ENCODE measurements at regions not wholly inside any gene's neighbourhood (a gene's known extent, or its start where the extent isn't known, plus 50 kb on each side); places are given as distances from the start of the nearest gene placed in this dataset.
"Not testable (repeated sequence)": the region's sequence is repeated elsewhere in the genome, so short reads cannot be mapped to it uniquely, and the experiment has no call there.

DNA sequence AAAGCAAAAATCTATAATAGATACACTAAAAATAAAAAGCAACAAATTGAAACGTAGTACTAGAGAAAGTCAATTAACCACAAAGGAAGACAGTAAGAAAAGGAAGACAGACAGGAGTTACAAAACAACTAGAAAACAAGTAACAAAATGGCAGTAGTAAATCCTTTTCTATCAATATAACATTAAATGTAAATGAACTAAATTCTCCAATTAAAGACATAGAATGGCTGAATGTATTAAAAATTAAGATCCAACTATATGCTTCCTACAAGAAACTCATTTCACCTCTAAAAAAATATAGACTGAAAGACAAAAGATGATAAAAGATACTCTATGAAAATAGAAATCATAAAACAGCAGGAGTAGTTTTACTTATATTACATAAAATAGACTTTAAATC is 79.1 kb downstream of the CTH start:
- no peaks in the 10 kb centered on the region for H3K9me3 ChIP-seq (ENCODE audit: control insufficient read depth in 2 of 2, insufficient read depth in 1 of 2, low read length in 1 of 2)
- no peaks in the 10 kb centered on the region for H3K4me1 ChIP-seq (ENCODE audit: control insufficient read depth in 2 of 2, insufficient read depth in 2 of 2, low read length in 2 of 2)
- no peak overlapping the region for H3K27ac ChIP-seq (ENCODE audit: low read depth in 1 of 2, low read length in 1 of 2)
- no peaks in the 10 kb centered on the region for H3K36me3 ChIP-seq (ENCODE audit: control insufficient read depth in 2 of 2, insufficient read depth in 2 of 2, low read length in 1 of 2)
- H3K4me3 ChIP-seq (ENCODE audit: low read length in 2 of 2) = no peak overlapping the region
- no peak for DNase-seq (ENCODE audit: low read depth in 6 of 9, low spot score in 9 of 9)
- 90% methylated on average over 1 of the region's 1 CpG for WGBS
- H3K27me3 ChIP-seq (ENCODE audit: control insufficient read depth in 2 of 2, insufficient read depth in 1 of 2, low read length in 1 of 2) = no peaks in the 10 kb centered on the region

DNA sequence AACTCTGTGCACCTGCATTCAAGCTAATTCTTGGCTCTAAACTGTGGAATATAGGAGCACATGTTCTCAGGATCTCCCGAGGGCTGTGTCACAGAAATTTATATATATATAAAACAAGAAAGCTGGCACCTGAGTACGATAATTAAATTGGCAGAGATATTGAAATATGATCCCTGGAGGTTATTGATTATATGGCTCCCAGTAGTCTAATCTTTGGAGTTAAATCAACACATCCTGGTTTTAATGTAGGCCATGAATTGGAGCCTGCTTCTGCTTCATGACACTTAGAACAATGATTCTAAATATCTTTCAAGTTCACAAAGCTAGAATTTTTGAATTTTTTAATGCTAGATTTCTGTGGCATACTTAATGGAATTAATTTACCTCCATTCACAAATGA is 84.3 kb downstream of the CTH start:
- Histone ChIP-seq H3K36me3 (ENCODE audit: control insufficient read depth in 2 of 2, insufficient read depth in 2 of 2, low read length in 1 of 2) (no peaks in the 10 kb centered on the region), H3K27me3 (ENCODE audit: control insufficient read depth in 2 of 2, insufficient read depth in 1 of 2, low read length in 1 of 2) (no peaks in the 10 kb centered on the region), H3K4me1 (ENCODE audit: control insufficient read depth in 2 of 2, insufficient read depth in 2 of 2, low read length in 2 of 2) (no peaks in the 10 kb centered on the region), H3K9me3 (ENCODE audit: control insufficient read depth in 2 of 2, insufficient read depth in 1 of 2, low read length in 1 of 2) (no peaks in the 10 kb centered on the region), H3K27ac (ENCODE audit: low read depth in 1 of 2, low read length in 1 of 2) (no peak overlapping the region), H3K4me3 (ENCODE audit: low read length in 2 of 2) (no peak overlapping the region)
- no peak for DNase-seq (ENCODE audit: low read depth in 6 of 9, low spot score in 9 of 9)
- WGBS = 94% methylated on average over 2 of the region's 2 CpGs

DNA sequence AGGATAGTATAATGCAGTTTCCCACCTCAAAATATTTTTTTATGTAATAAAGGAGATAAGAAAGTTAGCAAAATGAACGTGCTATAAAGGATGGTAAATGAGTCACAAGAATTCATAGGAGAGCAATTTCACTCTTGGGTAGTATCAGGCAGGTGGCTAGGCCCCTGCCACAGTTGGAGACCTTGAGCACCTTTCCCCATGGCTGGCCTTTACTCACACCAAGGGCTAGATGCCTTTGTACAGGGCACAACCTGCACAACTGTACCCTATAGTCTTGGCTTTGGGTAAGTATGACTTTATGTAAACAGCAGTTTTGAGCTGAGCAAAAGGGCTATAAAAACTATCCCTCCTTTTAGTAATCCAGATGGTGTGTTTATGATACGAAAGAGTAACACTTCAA is 85.1 kb downstream of the CTH start:
- Histone ChIP-seq H3K4me3 (ENCODE audit: low read length in 2 of 2) (no peak overlapping the region), H3K27me3 (ENCODE audit: control insufficient read depth in 2 of 2, insufficient read depth in 1 of 2, low read length in 1 of 2) (no peaks in the 10 kb centered on the region), H3K4me1 (ENCODE audit: control insufficient read depth in 2 of 2, insufficient read depth in 2 of 2, low read length in 2 of 2) (no peaks in the 10 kb centered on the region), H3K36me3 (ENCODE audit: control insufficient read depth in 2 of 2, insufficient read depth in 2 of 2, low read length in 1 of 2) (no peaks in the 10 kb centered on the region), H3K9me3 (ENCODE audit: control insufficient read depth in 2 of 2, insufficient read depth in 1 of 2, low read length in 1 of 2) (no peaks in the 10 kb centered on the region), H3K27ac (ENCODE audit: low read depth in 1 of 2, low read length in 1 of 2) (no peak overlapping the region)
- DNase-seq (ENCODE audit: low read depth in 6 of 9, low spot score in 9 of 9) = no peak
- WGBS = 94% methylated on average over 2 of the region's 2 CpGs

DNA sequence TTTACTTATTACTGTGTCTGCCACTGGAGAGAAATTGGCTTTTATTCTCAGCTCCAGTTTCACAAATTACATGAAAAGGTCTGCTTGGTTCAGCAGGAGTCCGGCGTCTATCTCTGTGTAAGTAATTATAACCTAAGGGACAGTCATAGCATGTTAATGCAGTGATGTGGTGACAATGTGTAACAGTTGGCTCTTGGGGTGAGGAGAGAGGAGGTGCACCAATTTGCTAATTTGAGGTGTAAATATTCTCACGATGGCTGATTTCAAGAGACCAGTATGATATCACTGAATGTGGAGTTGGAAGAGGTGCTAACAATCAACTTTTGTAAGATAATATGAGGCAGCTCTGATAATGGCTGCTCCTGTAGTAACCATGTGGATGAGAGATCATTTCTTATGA is 86.1 kb downstream of the CTH start:
- DNase-seq (ENCODE audit: low read depth in 6 of 9, low spot score in 9 of 9) = no peak
- Histone ChIP-seq H3K27ac (ENCODE audit: low read depth in 1 of 2, low read length in 1 of 2) (no peak overlapping the region), H3K36me3 (ENCODE audit: control insufficient read depth in 2 of 2, insufficient read depth in 2 of 2, low read length in 1 of 2) (no peaks in the 10 kb centered on the region), H3K4me3 (ENCODE audit: low read length in 2 of 2) (no peak overlapping the region), H3K4me1 (ENCODE audit: control insufficient read depth in 2 of 2, insufficient read depth in 2 of 2, low read length in 2 of 2) (no peaks in the 10 kb centered on the region), H3K9me3 (ENCODE audit: control insufficient read depth in 2 of 2, insufficient read depth in 1 of 2, low read length in 1 of 2) (no peaks in the 10 kb centered on the region), H3K27me3 (ENCODE audit: control insufficient read depth in 2 of 2, insufficient read depth in 1 of 2, low read length in 1 of 2) (no peaks in the 10 kb centered on the region)
- 94% methylated on average over 3 of the region's 3 CpGs for WGBS

DNA sequence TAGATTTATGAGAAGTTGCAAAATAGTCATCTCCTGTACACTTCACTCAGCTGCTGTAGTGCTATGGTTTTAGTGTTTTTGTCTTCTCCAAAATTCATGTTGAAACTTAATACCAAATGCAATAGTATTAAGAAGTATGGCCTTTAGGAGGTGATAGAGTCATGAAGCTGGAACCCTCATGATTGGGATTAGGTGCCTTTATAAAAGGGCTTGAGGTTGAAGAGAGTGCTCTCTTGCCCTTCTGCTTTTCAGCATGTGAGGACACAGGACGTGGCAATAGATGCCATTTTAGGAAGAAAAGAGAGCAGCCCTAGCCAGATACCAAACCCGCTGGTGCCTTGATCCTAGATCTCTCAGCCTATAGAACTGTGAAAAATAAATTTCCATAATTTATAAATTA is 87.6 kb downstream of the CTH start:
- H3K27ac ChIP-seq (ENCODE audit: low read depth in 1 of 2, low read length in 1 of 2) = no peak overlapping the region
- H3K9me3 ChIP-seq (ENCODE audit: control insufficient read depth in 2 of 2, insufficient read depth in 1 of 2, low read length in 1 of 2) = no peaks in the 10 kb centered on the region
- H3K36me3 ChIP-seq (ENCODE audit: control insufficient read depth in 2 of 2, insufficient read depth in 2 of 2, low read length in 1 of 2) = no peaks in the 10 kb centered on the region
- no peak for DNase-seq (ENCODE audit: low read depth in 6 of 9, low spot score in 9 of 9)
- H3K27me3 ChIP-seq (ENCODE audit: control insufficient read depth in 2 of 2, insufficient read depth in 1 of 2, low read length in 1 of 2) = no peaks in the 10 kb centered on the region
- H3K4me1 ChIP-seq (ENCODE audit: control insufficient read depth in 2 of 2, insufficient read depth in 2 of 2, low read length in 2 of 2) = no peaks in the 10 kb centered on the region
- 32% methylated on average over 2 of the region's 2 CpGs for WGBS
- no peak overlapping the region for H3K4me3 ChIP-seq (ENCODE audit: low read length in 2 of 2)

DNA sequence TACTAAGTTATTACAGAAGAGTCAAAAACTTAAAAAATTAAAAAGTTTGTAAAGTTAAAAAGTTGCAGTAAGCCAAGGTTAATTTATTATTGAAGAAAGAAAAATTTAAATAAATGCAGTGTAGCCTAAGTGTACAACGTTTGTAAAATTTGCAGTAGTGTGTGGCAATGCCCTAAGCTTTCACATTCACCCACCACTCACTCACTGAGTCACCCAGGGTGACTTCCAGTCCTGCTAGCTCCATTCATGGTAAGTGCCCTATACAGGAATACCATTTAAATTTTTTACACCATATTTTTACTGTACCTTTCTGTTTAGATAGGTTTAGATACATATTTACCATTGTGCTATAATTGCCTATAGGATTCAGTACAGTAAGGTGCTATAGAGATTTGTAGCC is 88.6 kb downstream of the CTH start:
- WGBS = 90% methylated on average over 1 of the region's 1 CpG
- Histone ChIP-seq H3K9me3 (ENCODE audit: control insufficient read depth in 2 of 2, insufficient read depth in 1 of 2, low read length in 1 of 2) (no peaks in the 10 kb centered on the region), H3K4me1 (ENCODE audit: control insufficient read depth in 2 of 2, insufficient read depth in 2 of 2, low read length in 2 of 2) (no peaks in the 10 kb centered on the region)

DNA sequence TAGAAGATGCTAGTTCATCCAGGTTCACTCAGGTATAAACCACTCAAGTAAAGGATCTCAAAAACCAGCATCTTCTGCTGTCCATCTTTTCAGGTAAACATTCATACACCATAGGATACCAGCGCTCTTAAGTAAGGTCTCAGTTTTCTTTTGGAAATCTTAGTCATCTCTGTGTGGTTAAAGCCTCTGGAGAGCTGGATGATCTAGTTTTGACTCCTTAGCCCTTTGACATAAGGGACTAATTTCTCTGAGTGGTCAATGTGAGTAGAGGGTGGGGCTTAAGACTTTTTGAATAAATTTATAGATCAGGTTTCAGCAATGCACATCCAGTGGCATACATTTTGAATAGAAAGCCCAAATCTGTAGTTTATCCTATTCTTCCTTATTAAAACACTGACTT is 92.3 kb downstream of the CTH start:
- no peak overlapping the region for H3K4me3 ChIP-seq (ENCODE audit: low read length in 2 of 2)
- 98% methylated on average over 1 of the region's 1 CpG for WGBS
- H3K36me3 ChIP-seq (ENCODE audit: control insufficient read depth in 2 of 2, insufficient read depth in 2 of 2, low read length in 1 of 2) = no peaks in the 10 kb centered on the region
- H3K4me1 ChIP-seq (ENCODE audit: control insufficient read depth in 2 of 2, insufficient read depth in 2 of 2, low read length in 2 of 2) = no peaks in the 10 kb centered on the region
- H3K27ac ChIP-seq (ENCODE audit: low read depth in 1 of 2, low read length in 1 of 2) = no peak overlapping the region
- no peak for DNase-seq (ENCODE audit: low read depth in 6 of 9, low spot score in 9 of 9)
- H3K9me3 ChIP-seq (ENCODE audit: control insufficient read depth in 2 of 2, insufficient read depth in 1 of 2, low read length in 1 of 2) = no peaks in the 10 kb centered on the region
- no peaks in the 10 kb centered on the region for H3K27me3 ChIP-seq (ENCODE audit: control insufficient read depth in 2 of 2, insufficient read depth in 1 of 2, low read length in 1 of 2)

More for the DNA sequence above, 88.6 kb downstream of the CTH start:
- no peaks in the 10 kb centered on the region for H3K36me3 ChIP-seq (ENCODE audit: control insufficient read depth in 2 of 2, insufficient read depth in 2 of 2, low read length in 1 of 2)
- H3K27ac ChIP-seq (ENCODE audit: low read depth in 1 of 2, low read length in 1 of 2) = no peak overlapping the region
- H3K4me3 ChIP-seq (ENCODE audit: low read length in 2 of 2) = no peak overlapping the region
- no peak for DNase-seq (ENCODE audit: low read depth in 6 of 9, low spot score in 9 of 9)
- H3K27me3 ChIP-seq (ENCODE audit: control insufficient read depth in 2 of 2, insufficient read depth in 1 of 2, low read length in 1 of 2) = no peaks in the 10 kb centered on the region

DNA sequence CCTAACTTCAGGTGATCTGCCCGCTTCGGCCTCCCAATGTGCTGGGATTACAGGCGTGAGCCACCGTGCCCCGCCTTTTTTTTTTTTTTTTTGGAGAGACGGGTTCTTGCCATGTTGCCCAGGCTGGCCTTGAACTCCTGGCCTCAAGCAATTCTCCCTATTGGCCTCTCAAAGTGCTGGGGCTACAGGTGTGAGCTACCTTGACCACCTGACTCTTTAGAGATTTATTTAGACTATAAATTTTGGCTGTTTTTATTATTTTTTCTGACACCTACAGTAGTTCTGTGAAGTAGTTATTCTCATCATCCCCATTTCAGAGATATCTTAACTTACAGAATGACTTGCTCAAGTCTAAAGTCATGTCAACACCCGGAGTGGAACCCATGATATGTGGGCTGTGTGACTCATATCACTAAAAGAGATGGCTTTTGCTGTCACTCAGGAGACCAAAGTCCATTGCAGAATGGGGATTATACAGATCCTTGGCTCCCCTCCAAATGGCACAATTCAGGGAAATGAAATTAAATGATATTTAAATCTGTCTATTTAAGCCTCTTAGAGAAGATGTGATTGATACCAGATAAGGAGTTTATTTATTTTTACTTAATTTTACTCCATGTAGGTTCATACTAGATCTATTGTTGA is 93.2 kb downstream of the CTH start:
- WGBS = 95% methylated on average over 7 of the region's 7 CpGs
- no peak overlapping the region for H3K27ac ChIP-seq (ENCODE audit: low read depth in 1 of 2, low read length in 1 of 2)
- no peaks in the 10 kb centered on the region for H3K36me3 ChIP-seq (ENCODE audit: control insufficient read depth in 2 of 2, insufficient read depth in 2 of 2, low read length in 1 of 2)
- H3K27me3 ChIP-seq (ENCODE audit: control insufficient read depth in 2 of 2, insufficient read depth in 1 of 2, low read length in 1 of 2) = no peaks in the 10 kb centered on the region
- no peak overlapping the region for H3K4me3 ChIP-seq (ENCODE audit: low read length in 2 of 2)
- no peak for DNase-seq (ENCODE audit: low read depth in 6 of 9, low spot score in 9 of 9)
- H3K4me1 ChIP-seq (ENCODE audit: control insufficient read depth in 2 of 2, insufficient read depth in 2 of 2, low read length in 2 of 2) = no peaks in the 10 kb centered on the region
- no peaks in the 10 kb centered on the region for H3K9me3 ChIP-seq (ENCODE audit: control insufficient read depth in 2 of 2, insufficient read depth in 1 of 2, low read length in 1 of 2)

DNA sequence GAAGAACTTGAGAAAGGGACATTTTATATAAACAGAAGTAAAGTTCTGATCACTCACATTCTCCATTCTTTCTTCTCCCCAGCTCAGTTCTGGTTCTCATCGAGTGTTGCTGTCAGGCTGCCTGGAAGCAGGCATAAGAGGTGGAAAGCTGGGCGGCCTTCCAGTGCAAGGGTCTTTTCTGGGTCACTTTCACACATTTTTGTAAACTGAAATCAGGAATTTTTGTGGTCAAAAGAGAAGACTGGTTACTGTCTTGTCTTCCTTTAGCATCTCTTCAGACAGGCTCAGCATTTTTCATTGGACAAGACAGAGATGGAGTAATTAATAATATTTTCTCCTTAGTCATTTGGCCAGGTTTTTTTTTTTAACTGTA is 93.7 kb downstream of the CTH start:
- DNase-seq (ENCODE audit: low read depth in 6 of 9, low spot score in 9 of 9) = no peak
- H3K27me3 ChIP-seq (ENCODE audit: control insufficient read depth in 2 of 2, insufficient read depth in 1 of 2, low read length in 1 of 2) = no peaks in the 10 kb centered on the region
- H3K27ac ChIP-seq (ENCODE audit: low read depth in 1 of 2, low read length in 1 of 2) = no peak overlapping the region
- WGBS = 94% methylated on average over 2 of the region's 2 CpGs
- no peaks in the 10 kb centered on the region for H3K4me1 ChIP-seq (ENCODE audit: control insufficient read depth in 2 of 2, insufficient read depth in 2 of 2, low read length in 2 of 2)
- H3K4me3 ChIP-seq (ENCODE audit: low read length in 2 of 2) = no peak overlapping the region
- H3K9me3 ChIP-seq (ENCODE audit: control insufficient read depth in 2 of 2, insufficient read depth in 1 of 2, low read length in 1 of 2) = no peaks in the 10 kb centered on the region
- H3K36me3 ChIP-seq (ENCODE audit: control insufficient read depth in 2 of 2, insufficient read depth in 2 of 2, low read length in 1 of 2) = no peaks in the 10 kb centered on the region

DNA sequence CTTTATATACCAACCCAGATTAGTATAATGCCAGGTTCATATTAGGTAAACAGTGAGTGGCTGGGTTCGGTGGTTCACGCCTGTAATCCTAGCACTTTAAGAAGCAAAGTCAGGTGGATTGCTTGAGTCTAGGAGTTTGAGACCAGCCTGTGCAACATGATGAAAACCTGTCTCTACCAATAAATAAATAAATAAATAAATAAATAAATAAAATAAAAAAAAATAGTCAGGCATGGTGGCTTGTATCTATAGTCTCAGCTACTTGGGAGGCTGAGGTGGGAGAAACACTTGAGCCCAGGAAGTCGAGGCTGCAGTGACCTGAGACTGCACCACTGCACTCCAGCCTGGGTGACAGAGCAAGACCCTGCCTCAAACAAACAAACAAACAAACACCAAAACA is 96.9 kb downstream of the CTH start:
- not testable (repeated sequence) for H3K4me1 ChIP-seq (ENCODE audit: control insufficient read depth in 2 of 2, insufficient read depth in 2 of 2, low read length in 2 of 2); H3K27me3 ChIP-seq (ENCODE audit: control insufficient read depth in 2 of 2, insufficient read depth in 1 of 2, low read length in 1 of 2)
- 93% methylated on average over 3 of the region's 3 CpGs for WGBS

More for the DNA sequence above, 96.9 kb downstream of the CTH start:
- H3K9me3 ChIP-seq (ENCODE audit: control insufficient read depth in 2 of 2, insufficient read depth in 1 of 2, low read length in 1 of 2); H3K4me3 ChIP-seq (ENCODE audit: low read length in 2 of 2); H3K27ac ChIP-seq (ENCODE audit: low read depth in 1 of 2, low read length in 1 of 2); DNase-seq (ENCODE audit: low read depth in 6 of 9, low spot score in 9 of 9); H3K36me3 ChIP-seq (ENCODE audit: control insufficient read depth in 2 of 2, insufficient read depth in 2 of 2, low read length in 1 of 2): not testable (repeated sequence)

Measured in thymus (tissue), 11 donors.